GM21367 (cell line): ENCODE measurements at regions not wholly inside any gene's neighbourhood (a gene's known extent, or its start where the extent isn't known, plus 50 kb on each side); places are given as distances from the start of the nearest gene placed in this dataset.
"Not testable (repeated sequence)": the region's sequence is repeated elsewhere in the genome, so short reads cannot be mapped to it uniquely, and the experiment has no call there.

Experiments
- ATAC-seq: cut with Tn5 transposase; IDR thresholded peaks from one replicate; pipeline ENCODE4 v1.9.1; 2021; ENCODE audit not compliant: unreplicated experiment

DNA sequence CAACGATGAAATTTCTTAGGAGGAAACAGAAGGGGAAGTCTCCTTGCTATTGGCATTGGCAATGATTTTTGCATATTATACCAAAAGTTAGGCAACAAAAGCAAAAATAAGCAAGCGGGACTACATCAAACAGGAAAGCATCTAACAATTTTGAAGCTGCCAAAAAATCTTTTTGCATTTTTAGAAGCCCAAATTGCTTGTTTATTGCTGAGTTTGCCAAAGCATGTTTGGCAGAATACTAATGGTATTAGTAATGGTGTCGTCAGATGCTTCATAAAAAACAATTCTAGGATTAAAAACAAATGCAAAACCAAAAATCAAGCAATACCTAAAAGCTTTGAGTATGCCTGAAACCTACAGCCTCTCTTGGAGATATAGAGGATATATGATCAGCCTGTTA, 80.0 kb downstream of the GALR1 start:
- no peak for ATAC-seq

DNA sequence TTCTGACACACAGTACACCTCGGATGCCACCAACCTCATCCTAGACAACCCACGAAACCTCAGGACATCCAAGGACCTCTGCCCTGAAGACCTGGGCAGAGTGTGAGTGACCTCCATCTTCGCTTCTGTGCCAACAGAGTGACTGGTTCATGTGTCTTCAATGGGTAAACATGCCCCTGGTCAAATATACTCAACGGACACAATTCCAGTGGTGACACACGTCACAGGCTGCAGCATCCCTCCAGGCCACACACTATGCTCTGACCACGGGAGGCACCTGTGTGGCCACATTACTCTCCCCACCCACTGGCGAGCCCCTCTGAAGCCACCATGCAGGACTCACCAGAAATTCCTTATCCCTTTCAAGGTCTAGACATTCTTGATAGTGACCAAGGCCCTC, 85.2 kb downstream of the GALR1 start:
- no peak for ATAC-seq

- no peak for ATAC-seq
Measured at GRCh38 chr18:77337604-77338003, 88.0 kb downstream of the GALR1 start.

DNA sequence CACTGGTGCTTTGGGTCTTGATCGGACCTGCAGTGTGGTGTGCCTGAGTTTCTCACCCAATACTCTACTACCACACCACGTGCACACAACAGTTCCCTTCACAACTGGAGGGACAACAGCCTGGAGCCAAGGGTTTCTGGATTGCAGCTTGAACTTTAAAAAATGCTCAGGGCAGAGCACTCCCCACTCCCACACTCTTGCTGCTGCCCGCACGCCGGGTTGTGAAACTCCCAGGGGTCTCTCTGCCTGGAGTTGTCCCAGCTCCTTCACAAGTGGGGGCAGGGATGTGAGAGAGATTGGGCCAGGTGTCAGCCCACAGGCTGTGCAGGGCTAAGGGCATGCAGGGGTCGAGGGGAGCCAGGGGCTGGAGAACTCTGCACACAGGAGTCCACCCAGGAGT, 89.4 kb downstream of the GALR1 start:
- no peak for ATAC-seq

- ATAC-seq, result no peak
Measured at GRCh38 chr18:77339623-77340022, 90.0 kb downstream of the GALR1 start.

GRCh38 chr18:77340815-77341214, 91.2 kb downstream of the GALR1 start:
- ATAC-seq, result no peak

DNA sequence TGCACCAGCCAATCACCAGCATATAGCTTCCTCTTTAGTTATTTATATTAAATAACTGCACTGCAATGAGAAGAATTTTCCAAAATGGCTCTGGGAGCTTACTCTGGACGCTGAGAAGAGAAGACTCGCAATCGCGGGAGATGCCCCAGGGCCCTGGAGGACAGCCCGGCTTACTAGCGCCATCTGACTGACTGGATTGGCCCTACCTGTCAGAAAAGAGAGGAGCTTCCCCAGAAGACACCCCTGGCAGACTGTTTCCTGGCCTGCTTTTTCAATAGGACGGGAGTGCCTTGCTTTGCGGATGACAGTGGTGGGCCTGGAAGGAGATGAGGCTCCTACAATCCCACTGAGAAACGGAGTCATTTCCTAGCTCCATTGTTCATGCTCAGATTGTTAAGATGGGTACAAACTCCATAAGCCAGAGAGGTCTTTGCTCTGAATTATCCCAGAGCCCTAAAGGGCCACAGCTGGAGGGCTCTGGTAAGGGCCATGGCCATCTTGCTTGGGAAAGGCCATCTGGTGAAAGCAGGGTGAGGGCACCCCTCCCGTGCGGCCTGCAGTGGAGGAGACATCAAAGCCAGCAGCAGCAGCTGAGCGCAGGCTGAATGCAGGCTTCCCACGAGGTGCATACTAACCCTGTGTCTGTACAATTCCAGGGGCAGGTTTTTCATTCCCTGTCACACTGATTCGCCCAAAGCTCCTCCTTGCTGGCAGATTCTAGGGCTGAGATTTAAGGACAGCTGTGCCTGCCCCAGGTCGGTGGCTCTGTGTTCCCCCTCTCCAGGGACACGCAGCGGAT, 92.1 kb downstream of the GALR1 start:
- no peak for ATAC-seq

DNA sequence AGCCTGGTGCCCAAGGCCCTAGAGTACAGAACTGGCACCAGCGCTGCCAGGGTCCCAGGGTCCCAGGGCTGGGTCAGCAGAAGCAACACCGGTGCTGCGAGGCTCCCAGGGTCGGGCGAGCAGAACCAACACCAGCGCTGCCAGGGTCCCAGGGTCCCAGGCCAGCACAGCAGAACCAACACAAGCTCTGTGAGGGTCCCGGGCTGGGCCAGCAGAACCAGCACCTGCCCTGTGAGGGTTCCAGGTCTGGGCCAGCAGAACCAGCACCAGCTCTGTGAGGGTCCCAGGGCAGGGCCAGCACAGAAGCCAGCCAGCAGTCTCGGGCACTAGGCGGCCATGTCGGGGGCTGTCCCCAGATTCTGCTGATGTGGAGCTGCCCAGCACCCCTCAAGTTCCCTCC, 93.1 kb downstream of the GALR1 start:
- no peak for ATAC-seq

- ATAC-seq, result no peak
Measured at GRCh38 chr18:77343846-77344510, 94.3 kb downstream of the GALR1 start.

DNA sequence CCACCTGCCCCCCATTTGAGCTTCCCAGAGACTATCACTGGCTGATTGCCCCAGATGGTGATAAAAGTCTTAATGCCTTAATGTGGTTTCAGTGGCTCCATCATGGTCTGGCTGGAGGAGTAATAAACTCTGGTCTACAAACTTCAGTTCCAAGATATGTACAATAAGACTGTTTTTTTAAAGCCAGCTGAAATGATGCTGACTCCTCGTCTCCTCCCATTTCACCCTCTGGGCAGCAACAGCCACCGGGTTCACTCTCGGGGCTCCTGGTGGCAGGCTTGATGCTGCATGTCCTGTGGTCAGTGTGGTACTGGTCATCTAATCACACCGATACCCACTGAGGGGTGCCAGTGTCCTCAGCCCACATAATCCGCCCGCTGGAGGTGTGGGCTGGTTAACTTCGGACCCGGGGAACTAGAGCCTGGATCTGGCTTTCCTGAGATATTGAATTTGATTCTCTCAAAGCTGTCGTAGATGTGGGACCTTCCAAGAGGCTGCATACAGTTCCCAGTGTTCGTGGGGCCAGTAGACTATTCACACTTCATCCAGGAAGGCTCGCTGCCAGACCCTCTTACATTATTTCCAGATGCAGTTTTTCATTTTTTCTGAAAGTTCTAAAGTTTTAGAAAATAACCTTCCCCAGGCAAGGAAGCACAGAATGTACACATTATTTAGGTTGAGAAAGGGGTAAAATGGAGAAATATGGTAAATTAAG, 95.3 kb downstream of the GALR1 start:
- no peak for ATAC-seq

DNA sequence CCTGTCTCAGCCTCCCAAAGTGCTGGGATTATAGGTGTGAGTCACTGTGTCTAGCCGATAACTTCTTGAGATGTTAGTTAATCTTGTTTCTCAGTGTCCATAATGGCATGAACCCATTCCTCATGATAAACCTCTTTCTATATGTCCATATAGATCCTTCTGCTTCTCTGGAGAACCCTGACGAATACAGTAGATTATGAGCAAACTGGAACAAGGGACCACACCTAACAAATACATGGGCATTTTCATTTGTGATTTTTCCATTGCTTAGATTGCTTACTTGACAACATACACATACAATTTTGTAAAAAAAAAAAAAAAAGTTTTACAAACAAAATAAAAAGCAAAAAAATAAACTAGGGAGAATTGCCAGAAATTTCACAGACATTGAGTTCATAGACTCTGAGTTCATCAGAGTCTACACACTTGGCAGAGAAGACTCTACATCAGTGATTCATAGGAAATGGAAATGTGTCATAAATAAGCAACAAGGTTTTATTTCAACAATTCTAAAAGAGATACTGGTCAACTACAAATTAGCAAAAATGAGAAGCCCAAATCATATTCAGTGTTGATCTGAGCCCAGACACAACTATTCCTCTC, 96.7 kb downstream of the GALR1 start:
- no peak for ATAC-seq

DNA sequence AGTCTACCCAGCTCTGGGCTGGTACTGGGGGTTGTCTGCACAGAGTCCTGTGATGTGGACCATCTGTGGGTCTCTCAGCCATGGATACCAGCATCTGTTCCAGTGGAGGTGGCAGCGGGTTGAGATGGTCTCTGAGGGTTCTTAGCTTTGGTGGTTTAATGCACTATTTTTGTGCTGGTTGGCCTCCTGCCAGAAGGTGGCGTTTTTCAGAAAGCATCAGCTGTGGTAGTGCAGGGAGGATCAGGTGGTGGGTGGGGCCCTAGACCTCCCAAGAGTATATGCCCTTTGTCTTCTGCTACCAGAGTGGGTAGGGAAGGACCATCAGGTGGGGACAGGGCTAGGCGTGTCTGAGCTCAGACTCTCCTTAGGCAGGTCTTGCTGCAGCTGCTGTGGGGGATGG, 103.7 kb downstream of the GALR1 start:
- ATAC-seq, result not testable (repeated sequence)

DNA sequence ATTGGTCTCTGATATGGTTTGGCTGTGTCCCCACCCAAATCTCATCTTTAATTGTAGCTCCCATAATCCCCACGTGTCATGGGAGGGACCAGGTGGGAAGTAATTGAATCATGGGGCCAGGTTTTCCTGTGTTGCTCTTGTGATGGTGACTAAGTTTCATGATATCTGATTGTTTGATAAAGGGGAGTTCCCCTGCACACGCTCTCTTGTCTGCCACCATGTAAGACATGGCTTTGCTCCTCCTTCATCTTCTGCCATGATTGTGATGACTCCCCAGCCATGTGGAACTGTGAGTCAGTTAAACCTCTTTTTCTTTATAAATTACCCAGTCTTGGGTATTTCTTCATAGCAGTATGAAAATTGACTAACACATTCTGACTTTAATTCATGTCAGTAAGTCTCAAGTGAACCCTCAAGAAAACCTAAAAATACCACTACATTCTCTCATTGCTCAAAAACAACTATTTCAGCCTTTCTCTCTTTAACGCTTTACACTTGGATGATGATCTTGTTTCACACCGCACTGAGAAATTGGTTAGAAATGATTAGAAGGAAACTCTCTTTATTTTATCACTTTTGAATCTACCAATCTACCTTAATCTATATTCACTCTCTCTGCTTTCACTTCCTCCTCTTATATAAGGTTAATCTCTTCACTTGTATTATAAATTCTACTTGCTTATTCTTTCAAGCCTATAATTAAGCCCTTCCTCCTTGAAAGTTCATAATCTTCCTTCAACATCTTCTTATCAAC, 110.1 kb downstream of the GALR1 start:
- no peak for ATAC-seq

- ATAC-seq, result no peak
Measured at GRCh38 chr18:77360315-77361190, 110.9 kb downstream of the GALR1 start.

- ATAC-seq, result no peak
Measured at GRCh38 chr18:77361382-77361781, 111.7 kb downstream of the GALR1 start.

DNA sequence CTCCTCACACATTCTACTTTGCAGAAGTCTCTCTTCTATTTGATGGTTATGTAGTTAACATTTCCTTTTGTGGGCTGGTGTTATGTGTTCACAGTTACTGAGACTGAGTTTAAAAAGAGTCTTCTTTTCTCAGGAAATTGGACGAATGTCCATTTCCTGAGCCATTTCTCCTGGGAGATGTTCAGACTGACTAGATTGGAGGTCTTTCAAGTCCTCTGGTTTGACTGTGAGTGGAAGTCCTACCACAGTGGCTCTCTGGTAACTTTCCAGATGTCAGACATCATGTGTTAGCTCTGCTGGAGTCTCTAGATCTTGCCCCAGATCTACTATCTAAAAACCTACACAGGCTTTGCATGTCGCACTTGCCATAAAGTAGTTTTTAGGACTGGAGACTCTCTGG, 116.0 kb downstream of the GALR1 start:
- no peak for ATAC-seq

DNA sequence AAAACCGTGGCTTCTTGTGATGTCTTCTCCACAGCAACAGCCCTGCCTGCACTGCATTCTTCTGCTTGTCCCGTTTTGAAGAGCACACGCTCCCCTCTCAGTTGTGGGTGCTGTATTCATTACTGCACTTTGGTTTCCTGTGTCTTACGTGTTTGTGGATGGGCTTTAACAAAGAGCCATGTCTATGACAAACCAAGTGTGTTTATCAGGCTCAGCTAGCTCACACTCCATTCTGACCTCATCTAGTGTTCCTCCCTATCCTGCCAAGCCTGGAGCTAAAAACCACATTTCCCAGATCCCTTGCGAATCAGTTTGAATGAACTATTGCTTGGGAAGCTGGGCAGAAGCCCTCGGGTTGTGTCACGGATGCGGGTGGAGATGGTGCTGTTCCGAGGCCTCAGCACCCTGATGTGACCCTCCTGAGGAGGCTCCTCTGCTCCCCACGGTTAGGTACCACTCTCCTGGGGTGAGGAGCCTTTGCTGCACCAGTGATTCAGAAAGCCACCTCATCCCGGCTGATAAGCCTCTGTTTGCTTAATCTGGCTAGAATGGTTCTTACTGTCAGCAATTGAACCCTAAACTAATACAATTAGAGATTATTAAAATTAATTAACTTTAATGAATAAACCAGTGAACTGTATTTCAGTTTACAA, 116.5 kb downstream of the GALR1 start:
- ATAC-seq, result no peak

- no peak for ATAC-seq
Measured at GRCh38 chr18:77366720-77367641, 117.3 kb downstream of the GALR1 start.
